ENCODE measurements at regions not wholly inside any gene's neighbourhood (a gene's known extent, or its start where the extent isn't known, plus 50 kb on each side); places are given as distances from the start of the nearest gene placed in this dataset.

DNA sequence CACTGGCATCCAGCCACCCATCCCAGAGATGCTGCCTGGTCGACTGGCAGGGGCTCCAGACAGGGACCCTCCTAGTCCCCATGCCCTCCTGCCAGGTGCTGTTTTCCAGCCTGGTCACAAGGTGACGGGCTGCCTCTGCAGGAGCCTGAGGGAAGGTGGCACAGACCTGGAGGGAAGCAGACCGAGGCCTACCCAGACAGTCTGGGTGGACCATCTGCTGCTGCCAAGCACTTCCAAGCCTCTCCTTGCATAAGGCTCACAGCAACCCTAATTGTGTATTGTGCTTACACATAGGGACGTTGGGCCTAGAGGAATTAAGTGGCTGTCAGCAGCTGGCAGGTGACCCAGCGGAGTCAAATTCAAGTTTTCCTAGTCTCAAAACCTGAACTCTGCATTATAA is 90.1 kb upstream of the KCNJ18 start:
- TF ChIP-seq, protein P1, sequence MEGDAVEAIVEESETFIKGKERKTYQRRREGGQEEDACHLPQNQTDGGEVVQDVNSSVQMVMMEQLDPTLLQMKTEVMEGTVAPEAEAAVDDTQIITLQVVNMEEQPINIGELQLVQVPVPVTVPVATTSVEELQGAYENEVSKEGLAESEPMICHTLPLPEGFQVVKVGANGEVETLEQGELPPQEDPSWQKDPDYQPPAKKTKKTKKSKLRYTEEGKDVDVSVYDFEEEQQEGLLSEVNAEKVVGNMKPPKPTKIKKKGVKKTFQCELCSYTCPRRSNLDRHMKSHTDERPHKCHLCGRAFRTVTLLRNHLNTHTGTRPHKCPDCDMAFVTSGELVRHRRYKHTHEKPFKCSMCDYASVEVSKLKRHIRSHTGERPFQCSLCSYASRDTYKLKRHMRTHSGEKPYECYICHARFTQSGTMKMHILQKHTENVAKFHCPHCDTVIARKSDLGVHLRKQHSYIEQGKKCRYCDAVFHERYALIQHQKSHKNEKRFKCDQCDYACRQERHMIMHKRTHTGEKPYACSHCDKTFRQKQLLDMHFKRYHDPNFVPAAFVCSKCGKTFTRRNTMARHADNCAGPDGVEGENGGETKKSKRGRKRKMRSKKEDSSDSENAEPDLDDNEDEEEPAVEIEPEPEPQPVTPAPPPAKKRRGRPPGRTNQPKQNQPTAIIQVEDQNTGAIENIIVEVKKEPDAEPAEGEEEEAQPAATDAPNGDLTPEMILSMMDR (IDR thresholded peaks at IDR 0.05), result no peak
- no peak for TF ChIP-seq POLR2A (IDR thresholded peaks at IDR 0.05)

Data from esophagus squamous epithelium (tissue), 4 donors.